ENCODE measurements at regions not wholly inside any gene's neighbourhood (a gene's known extent, or its start where the extent isn't known, plus 50 kb on each side); places are given as distances from the start of the nearest gene placed in this dataset.

DNA sequence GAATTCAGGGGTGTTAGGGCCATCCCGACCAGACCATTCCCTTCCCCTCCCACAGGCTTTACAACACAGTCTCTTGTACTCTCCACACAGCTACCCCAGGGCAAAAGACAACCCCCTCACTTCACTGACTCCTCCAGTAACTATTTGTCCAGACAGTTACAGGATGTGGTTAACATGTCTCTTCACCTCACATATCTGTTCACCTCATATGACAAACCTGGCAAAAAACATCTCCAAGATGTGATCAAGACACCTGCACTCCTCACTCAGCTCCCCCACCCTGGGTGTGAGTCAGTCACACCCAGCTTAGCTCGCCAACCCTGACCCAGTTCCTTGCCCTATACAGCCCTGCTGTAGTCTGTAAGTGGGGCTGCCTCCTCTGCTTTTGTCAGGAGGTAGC lies 490.5 kb upstream of the CHRM3 start:
- TF ChIP-seq, protein P1, sequence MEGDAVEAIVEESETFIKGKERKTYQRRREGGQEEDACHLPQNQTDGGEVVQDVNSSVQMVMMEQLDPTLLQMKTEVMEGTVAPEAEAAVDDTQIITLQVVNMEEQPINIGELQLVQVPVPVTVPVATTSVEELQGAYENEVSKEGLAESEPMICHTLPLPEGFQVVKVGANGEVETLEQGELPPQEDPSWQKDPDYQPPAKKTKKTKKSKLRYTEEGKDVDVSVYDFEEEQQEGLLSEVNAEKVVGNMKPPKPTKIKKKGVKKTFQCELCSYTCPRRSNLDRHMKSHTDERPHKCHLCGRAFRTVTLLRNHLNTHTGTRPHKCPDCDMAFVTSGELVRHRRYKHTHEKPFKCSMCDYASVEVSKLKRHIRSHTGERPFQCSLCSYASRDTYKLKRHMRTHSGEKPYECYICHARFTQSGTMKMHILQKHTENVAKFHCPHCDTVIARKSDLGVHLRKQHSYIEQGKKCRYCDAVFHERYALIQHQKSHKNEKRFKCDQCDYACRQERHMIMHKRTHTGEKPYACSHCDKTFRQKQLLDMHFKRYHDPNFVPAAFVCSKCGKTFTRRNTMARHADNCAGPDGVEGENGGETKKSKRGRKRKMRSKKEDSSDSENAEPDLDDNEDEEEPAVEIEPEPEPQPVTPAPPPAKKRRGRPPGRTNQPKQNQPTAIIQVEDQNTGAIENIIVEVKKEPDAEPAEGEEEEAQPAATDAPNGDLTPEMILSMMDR (IDR thresholded peaks at IDR 0.05), result no peak
- no peak for TF ChIP-seq SMC3 (IDR thresholded peaks at IDR 0.05)
- TF ChIP-seq EP300 (IDR thresholded peaks at IDR 0.05), result no peak
- TF ChIP-seq HDAC2 (IDR thresholded peaks at IDR 0.05), result no peak
- TF ChIP-seq, protein P2, sequence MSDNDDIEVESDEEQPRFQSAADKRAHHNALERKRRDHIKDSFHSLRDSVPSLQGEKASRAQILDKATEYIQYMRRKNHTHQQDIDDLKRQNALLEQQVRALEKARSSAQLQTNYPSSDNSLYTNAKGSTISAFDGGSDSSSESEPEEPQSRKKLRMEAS (IDR thresholded peaks at IDR 0.05), result no peak
- no peak for TF ChIP-seq RAD21 (conservative IDR thresholded peaks at IDR 0.05 in 1 of 2, IDR thresholded peaks at IDR 0.05 in 1 of 2)
- no peak for TF ChIP-seq ZC3H11A (IDR thresholded peaks at IDR 0.05)
- TF ChIP-seq, protein P3, sequence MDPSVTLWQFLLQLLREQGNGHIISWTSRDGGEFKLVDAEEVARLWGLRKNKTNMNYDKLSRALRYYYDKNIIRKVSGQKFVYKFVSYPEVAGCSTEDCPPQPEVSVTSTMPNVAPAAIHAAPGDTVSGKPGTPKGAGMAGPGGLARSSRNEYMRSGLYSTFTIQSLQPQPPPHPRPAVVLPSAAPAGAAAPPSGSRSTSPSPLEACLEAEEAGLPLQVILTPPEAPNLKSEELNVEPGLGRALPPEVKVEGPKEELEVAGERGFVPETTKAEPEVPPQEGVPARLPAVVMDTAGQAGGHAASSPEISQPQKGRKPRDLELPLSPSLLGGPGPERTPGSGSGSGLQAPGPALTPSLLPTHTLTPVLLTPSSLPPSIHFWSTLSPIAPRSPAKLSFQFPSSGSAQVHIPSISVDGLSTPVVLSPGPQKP (IDR thresholded peaks at IDR 0.05; ENCODE audit: low read depth, low read length), result no peak
